Inflammatory macrophage treated with lipopolysaccharide for 1 hour (primary cell): ENCODE measurements at regions not wholly inside any gene's neighbourhood (a gene's known extent, or its start where the extent isn't known, plus 50 kb on each side); places are given as distances from the start of the nearest gene placed in this dataset.

Source experiments
- DNase-seq, 2 donors: peaks; one replicate each; pipeline ENCODE4 v3.0.0-alpha.2; 2020 to 2022

DNA sequence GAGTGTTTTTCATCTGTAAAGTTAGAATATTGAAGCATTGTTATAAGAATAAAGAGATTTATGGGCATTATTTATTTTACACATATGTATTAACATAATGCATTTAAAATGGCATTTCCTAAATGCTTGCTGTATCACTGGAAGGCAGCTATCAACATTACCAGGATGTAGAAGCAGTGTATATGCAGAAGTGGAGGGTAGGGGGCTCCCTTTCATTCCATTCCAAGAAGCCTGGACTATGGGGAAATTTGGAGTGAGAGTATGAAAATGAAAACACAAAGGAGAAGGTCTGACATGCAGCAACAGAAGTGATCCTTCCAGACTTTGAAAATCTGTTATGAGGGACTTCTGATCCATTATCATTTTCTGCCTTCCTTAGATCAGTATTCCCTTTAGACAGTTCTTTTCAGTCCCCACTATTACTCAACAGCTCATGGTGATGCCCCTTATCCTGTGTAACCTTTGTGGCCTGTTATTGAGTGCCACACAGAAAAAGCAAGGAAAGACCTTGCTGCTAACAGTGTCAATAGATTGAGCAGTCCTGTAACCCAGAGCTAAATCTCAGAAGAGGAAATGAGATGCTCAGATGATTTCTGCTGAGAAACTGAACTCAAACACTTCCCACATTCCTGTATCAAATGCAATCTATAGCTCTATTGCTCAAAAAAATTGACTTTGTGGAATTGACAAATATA lies 216.6 kb downstream of the HNMT start:
- no peak for DNase-seq

DNA sequence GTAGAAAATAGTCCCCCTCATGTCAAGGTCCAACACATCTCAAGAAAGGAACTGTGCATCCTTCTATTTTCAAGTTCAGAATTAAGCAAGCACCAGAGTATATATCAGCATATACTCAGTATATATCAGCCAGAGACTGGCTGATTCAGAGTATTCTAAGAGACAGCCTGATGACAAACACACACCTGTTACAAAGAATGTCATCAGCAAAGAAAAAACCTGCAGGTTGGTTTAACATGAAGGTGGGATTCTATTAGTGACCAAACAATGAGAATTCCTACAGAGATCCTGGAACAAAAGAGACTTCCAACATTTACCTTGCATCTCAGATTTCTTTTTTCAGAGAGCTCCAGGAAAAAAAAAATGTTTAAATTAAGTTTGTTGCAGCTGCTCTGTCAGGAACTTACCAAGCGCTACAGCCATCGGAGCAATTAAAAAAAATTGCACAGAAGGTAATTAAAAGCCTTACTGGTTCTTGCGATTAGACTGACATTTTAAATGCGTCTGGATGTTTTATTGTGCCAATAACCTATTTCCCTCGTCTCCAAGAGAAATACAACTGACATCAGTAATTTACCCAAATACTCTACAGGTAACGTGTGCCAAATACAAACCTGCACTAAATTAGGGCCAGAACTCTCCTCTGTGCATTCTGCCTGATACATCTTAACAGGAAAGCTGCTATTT lies 218.1 kb downstream of the HNMT start:
- no peak for DNase-seq

DNA sequence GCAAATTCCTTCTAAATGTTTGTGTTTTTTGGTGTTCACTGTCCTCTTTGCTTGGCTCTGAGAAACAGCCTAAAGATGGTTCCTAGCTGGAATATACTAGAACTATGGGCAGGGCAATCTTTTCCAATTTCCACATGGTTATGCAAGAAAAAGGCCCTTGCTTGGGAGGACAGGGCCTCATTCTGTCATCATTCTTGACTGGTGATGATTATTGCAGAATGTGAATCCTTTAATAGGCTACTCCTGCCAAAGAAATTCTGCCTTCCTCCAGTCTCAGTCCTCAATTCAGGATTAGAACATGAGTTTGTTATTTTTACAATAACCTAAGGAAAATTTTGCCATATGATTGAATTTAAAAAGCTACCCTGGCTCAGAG lies 218.7 kb downstream of the HNMT start:
- no peak for DNase-seq

DNA sequence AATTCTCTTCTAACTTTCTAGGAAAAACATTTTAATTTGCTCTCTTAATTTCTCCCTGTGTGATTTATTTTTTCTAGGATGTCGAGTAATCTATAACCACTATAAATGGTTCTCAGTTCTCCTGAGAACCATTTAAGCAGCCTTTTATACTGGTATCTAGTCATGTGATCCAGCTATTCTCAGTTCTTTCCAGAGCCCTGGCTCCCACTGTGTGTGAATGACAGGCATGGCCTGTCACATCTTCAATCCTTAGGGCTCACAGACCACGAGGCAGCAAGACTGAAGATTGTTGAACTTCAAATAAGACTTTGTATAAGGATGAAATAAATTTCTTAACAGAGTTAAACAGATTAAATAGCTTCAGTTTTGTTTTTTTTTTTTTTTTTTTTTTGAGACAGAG lies 219.4 kb downstream of the HNMT start:
- no peak for DNase-seq

DNA sequence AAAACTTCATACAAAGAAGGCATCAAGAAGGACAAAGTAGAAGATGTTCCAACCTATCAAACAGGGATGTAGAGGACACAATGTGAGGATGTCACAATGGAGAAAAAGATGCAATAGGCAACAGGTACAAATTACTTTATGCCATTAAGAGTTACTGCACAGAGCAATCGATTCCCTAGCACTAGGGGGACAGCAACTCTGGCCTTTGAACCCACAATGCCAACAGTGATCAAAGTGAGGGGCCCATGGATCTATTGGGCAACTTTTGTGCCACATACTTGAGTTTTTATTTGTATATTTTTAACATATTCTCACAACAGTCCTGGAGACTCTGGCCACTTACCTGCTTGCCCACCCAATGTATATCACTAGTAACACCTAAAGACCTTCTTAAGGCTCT lies 220.2 kb downstream of the HNMT start:
- no peak for DNase-seq

DNA sequence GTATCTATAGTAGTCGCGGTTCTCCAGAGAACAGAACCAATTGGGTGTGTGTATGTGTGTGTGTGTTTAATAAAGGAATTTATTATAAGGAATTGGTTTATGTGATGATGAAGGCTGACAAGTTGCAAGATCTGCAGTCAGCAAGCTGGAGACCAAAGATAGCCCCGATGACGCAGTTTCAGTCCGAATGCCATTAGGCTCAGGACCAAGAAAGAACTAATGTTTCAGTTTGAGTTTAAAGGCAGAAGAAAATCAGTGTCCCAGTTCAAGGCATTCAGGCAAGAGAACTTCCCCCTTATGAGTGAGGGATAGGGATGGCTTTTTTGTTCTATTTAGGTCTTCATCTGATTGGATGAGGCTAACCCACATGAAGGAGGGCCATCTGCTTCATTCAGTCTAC lies 221.6 kb downstream of the HNMT start:
- DNase-seq, result no peak

DNA sequence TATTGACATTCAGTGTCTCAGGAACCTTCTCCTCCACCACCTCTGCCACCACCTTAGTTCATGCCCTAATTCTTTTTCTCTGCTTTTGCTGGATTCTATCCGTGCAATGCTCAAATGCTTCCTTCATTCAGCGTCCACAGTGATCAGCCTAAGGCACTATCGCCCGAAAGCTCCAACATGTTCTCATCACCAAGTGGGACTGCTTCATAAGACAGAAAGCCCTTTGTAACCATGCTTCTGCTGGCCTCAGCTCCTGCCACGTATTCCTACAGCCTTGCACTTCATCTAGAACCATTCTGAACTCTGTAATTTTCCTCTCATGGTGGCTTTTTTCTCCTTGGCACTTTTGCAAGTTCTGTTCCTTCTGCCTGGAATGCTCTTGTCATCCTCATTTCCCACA lies 222.9 kb downstream of the HNMT start:
- DNase-seq, result no peak

DNA sequence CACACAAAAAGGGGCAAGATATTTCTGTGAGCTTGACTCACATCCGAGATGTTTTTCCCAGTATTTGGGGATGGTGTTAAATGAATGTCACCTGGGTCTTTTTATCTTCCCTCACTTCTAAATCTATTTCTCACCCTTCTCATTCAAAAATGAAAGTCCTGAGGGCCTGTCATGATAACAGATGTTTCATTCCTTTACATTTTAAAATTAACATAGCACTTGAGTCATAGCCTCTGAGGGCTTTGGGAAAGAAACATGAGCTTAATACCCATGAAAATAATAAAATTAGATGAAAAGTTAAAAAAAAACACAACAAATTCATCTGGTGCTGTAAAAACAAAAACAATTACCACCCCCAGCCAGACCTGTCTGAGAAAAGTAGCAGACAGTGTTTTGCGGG lies 226.7 kb downstream of the HNMT start:
- no peak for DNase-seq

DNA sequence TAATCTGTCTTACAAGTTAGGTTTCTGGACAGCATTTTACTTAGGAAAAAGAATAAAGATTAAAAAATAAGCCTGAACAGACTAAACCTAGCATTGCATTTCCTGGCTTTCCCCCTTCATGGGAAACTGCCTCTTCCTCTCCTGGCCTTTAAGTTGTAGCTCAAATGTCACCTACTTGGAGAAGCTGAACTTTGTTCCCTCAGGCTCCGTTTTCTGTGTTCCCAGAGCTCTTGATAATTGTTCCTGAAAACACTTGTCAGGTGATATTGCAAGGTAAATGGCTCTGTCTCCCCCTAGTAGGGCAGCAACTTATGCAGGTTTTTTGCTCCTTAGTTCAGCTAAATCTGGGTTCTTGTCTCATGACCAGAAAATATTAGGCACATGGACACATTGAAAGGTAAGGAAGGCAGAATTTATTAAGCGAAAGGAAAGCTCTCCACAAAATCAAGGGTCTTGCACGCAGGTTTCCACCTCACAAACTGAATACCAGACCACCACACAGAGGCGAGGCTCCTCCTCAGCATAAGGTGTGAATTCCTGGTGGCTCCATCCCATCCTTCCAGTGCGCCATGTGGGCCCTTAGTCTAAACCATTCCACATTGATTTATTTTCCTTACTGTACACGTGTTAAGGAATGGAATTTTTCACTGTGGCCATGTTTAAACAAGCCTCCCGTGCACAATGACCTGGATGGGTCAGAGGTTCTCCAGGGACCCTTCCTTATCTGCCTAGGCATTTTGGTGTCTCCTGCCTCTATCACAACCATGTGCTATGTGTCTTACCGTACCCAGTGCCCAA lies 229.3 kb downstream of the HNMT start:
- no peak for DNase-seq

DNA sequence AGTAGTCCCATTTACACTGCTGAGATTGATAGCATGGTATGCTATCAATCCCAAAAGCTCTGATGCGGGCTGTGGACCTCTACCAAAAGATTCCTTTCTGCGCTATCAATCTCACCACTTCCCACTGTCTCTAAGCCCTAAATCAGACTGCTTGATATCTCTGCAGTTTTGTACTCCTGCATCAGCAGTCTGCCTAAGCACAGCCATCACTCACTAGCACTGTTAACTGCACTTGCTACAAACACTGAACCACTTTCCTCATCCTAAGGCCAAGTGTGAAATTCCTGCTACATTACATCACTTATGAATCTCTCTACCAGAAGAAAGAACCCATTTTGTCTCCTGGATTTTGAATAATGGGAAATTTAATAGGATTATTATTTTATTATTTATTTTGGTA lies 237.0 kb downstream of the HNMT start:
- DNase-seq, result no peak

DNA sequence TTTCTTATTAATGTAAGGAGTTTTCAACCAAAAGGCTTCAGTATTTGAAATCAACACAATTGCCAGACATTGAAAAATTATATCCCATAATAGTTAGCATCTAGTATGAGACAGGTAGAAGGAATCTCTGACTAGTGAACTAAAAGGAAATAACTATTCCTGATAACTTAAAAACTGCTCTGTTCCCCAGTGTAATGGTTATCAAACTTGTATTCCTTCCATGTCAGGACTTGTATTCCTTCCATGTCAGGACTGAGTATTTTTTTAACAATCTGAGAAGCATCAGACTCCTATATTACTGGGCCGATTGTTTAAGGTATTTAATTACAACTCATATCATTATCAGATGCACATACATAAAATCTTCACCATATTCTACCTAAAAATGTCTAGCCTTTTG lies 238.5 kb downstream of the HNMT start:
- DNase-seq, result no peak

DNA sequence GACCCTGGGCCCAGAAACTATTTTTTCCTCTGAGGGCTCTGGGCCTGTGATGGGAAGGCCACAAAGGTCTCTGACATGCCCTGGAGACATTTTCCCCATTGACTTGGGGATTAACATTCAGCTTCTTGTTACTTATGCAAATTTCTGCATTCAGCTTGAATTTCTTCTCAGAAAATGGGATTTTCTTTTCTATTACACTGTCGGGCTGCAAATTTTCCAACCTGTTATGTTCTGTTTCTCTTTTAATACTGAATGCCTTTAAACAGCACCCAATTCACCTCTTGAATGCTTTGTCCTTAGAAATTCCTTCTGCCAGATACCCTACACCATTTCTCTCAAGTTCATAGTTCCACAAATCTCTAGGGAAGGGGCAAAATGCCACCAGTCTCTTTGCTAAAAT lies 241.0 kb downstream of the HNMT start:
- DNase-seq, result no peak

DNA sequence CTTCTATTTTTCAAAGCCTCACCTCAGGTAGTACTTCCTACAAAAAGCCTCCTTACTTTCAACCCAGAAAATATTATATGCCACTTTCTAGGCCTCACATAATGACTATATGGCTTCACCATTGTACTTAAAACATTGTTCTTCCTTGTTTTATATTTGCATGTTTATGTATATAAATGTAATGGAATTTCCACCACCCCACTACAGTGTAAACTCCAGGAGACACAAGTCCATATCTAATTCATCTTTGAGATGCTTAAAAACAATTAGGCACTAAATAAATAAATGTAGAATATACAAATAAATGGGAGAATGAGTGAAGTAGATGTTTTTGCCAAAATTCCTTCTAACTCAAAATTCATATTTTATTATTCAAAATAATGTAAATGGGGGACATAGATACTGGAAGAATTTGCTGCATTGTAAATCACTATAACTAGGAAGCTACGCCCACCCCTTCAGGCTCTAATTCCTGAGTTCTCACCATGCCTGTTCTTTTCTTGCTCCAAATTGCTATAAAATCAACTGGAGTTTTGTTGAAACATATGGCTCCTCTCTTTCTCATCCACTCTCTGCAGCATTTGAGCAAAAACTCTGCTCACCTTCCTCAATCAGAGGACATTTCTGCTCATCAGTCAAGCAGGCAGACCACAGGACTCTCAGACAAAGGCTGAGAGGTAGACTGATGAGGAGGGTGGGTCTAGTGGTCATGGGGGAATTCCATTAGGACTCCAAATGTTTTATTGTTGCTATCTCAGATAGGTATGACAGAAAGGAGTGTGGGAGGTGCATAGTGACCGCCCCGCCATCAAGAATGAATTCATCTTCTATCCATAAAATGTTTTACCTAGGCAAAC lies 243.0 kb downstream of the HNMT start:
- DNase-seq, result no peak

DNA sequence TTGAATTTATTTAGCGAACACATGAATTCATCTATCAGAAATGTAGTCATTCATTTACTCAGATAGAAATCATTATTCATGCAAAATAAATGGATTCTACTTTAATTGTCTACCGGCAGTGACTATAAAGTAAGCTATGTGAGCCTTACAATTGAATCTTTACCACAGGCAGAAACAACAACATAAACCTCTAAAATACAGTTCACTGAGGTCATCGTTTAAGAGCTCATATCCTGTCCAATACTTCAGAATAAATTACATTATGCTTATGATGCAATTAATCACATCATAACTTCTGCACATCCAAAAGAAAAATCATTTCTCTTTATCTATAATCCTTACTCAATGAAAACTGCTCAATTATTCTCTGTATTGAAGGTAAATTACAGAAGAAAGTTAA lies 244.7 kb downstream of the HNMT start:
- no peak for DNase-seq

DNA sequence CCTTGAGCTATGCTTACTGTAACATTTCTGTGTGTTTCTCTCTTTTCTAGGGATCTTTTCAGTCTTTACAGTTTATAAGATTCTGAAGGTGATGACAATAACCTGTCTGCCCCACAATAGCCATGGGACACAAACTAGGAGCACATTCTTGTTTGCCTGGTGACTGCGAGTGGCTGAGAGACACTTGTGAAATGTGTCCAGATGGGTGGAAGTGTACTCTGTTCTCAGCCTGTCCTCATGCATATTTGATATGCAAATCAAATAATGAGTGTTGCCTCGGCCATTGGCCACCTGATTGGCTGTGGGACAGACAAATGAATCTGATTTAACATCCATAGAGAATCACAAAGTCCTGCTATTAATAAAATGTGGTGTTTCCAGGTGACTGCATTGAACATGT lies 246.2 kb downstream of the HNMT start:
- DNase-seq, result no peak

DNA sequence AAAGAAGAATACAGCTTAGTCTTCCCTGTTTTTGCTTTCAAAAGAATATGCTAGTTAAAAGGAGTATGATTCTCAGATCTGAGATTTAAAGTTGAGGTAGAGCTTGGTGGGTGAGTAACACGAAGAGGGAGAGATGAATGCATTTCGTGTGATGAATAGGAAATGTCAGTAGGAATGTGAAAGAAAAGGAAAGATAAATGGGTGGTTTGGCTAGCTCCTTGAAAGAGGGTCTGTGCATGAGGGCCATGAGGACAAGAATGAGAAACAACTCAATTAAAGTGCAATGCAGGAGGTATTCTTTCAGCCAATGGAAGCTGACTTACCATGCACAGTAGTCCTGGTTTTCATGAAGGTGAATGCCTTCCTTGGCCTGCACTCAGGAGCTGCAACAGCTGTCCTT lies 248.2 kb downstream of the HNMT start:
- no peak for DNase-seq

DNA sequence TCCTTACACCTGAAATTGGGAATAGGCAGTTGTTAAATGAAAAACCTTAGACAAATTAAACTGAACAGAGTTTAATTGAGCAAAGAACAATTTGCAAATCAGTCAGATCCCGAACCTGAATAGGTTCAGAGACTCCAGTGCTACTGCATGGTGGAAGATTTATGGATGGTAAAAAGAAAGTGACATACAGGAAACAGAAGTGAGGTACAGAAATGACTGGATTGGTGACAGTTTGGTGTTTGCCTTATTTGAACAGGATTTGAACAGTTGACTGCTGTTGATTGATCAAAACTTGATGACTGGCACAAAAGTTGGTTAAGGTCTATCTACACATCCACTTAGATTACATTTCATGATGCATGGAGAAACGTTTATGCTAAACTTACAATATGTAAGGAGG lies 248.8 kb downstream of the HNMT start:
- DNase-seq, result no peak

DNA sequence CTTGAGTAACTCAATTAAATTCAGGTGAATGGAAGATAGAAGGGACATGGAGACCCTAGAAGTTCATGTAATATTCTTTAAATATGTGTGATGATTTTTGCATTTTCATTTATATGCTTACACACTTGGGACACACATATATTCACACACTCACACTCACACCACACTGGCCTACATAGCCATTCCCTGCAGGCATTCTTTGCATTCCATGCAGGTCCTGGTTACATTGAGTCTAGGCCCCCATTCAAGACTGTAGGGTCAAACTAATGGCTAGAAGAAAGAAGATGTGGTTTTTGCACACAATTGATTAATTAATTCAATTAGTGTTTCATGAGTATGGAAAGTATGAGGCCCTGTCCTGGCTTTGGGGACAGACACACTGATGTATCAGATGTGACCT lies 249.4 kb downstream of the HNMT start:
- DNase-seq, result no peak

DNA sequence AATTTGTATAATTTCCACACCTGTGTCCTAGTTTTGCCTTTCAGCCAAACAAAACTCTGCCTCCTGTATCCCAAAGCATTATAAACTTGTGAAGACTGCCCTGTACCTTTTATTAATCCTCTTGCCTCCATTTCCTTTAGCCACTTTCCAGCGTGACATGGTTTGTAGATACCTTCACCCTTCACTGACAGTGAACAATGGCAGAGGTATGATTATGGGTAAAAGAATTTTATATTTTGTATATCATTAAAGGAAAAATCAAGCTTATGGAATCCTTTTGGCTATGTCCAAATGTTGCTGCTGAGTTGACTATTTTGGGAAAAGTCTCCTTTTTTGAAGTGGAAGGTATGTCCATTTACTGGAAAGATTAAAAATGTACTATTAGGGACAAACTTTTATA lies 251.7 kb downstream of the HNMT start:
- DNase-seq, result no peak

DNA sequence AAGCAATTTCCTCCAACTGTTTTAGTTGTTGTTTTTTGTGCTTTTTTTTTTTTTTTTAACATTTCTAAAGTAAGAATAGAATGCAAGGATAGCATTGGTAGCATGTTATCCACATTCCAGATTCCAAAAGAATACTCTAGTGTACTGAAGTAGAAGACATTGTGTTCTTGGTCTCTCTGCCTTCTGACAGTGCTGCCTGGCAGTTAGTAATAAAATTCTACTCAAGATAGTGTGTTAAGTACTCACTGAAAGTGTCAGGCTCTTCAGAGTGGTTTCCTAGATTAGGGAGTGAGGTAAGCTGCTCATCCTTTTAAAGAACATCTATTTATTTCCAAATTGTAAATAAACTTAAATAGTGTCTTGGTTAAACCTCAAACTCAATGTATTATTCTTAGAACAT lies 253.7 kb downstream of the HNMT start:
- no peak for DNase-seq

DNA sequence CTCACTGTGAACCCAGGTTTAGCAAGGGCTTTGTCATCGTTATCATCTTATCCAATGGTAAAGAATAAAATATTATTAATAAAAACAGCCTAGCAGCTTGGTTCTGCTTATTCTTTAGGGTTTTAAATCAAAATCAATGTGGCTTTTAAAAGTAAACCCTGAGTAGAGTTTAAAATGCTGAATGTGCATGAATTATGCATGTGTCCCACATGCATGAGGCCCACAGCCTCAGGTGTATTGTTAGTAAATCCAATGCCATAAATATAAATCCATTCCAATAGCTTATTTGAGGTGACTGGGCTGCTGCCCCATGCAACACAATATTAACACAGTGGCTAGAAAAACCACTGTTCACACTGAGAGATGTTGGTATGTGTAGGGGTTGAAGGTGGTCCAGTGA lies 254.1 kb downstream of the HNMT start:
- no peak for DNase-seq

DNA sequence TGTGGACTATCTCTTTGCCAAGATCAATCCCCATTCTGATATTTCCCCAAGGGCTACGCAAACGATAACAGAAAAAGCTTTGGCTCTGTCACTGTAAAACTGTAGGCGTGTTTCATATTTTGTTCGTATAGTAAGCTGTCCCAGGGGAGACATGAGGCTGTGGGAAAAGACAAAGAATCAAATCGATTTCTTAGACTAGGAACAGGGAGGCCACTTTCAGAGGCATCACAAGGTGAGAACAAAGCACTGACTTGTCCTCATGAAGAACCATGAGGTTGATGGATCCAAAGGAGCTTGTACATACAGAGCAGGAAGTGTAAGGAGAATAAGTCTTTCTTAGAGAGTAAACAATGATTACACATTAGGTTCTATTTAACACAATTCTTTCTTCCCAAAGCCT lies 255.7 kb downstream of the HNMT start:
- DNase-seq, result no peak

DNA sequence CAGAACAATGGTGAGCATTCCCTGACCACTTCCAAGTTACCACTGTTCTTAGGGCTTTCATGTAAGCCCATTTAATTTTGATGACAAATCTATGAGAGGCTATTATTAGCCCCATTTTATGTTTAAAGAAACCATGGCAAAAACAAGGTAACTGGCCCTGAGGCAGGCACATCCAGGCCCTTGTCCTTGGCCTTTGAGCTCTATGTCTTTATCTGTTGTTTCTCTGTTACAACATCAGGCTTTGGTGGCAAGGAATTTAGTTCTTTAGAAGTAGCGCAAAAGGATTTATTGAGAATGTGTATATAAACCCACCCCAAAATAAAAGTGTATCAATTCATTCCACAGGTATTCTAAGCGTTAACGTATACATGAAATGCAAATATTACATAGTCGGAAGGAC lies 257.1 kb downstream of the HNMT start:
- DNase-seq, result no peak
